ENCODE measurements at regions not wholly inside any gene's neighbourhood (a gene's known extent, or its start where the extent isn't known, plus 50 kb on each side); places are given as distances from the start of the nearest gene placed in this dataset.

GRCh38 chr4:79650794-79651431, 242.9 kb upstream of the GK2 start:
- Histone ChIP-seq H3K4me1 (ENCODE audit: control insufficient read depth in 2 of 2, insufficient read depth in 2 of 2, low read length in 2 of 2) (no peaks in the 10 kb centered on the region), H3K27me3 (ENCODE audit: control insufficient read depth in 2 of 2, insufficient read depth in 1 of 2, low read length in 1 of 2) (no peaks in the 10 kb centered on the region), H3K9me3 (ENCODE audit: control insufficient read depth in 2 of 2, insufficient read depth in 1 of 2, low read length in 1 of 2) (no peaks in the 10 kb centered on the region), H3K4me3 (ENCODE audit: low read length in 2 of 2) (no peak overlapping the region), H3K36me3 (ENCODE audit: control insufficient read depth in 2 of 2, insufficient read depth in 2 of 2, low read length in 1 of 2) (no peaks in the 10 kb centered on the region), H3K27ac (ENCODE audit: low read depth in 1 of 2, low read length in 1 of 2) (no peak overlapping the region)
- 93% methylated on average over 3 of the region's 3 CpGs for WGBS
- no peak for DNase-seq (ENCODE audit: low read depth in 6 of 9, low spot score in 9 of 9)

GRCh38 chr4:79650217-79650616, 242.2 kb upstream of the GK2 start:
- Histone ChIP-seq H3K36me3 (ENCODE audit: control insufficient read depth in 2 of 2, insufficient read depth in 2 of 2, low read length in 1 of 2) (no peaks in the 10 kb centered on the region), H3K27ac (ENCODE audit: low read depth in 1 of 2, low read length in 1 of 2) (no peak overlapping the region), H3K4me1 (ENCODE audit: control insufficient read depth in 2 of 2, insufficient read depth in 2 of 2, low read length in 2 of 2) (no peaks in the 10 kb centered on the region), H3K27me3 (ENCODE audit: control insufficient read depth in 2 of 2, insufficient read depth in 1 of 2, low read length in 1 of 2) (no peaks in the 10 kb centered on the region), H3K9me3 (ENCODE audit: control insufficient read depth in 2 of 2, insufficient read depth in 1 of 2, low read length in 1 of 2) (no peaks in the 10 kb centered on the region), H3K4me3 (ENCODE audit: low read length in 2 of 2) (no peak overlapping the region)
- 96% methylated on average over 2 of the region's 2 CpGs for WGBS
- DNase-seq (ENCODE audit: low read depth in 6 of 9, low spot score in 9 of 9), result no peak

- Histone ChIP-seq H3K4me1 (ENCODE audit: control insufficient read depth in 2 of 2, insufficient read depth in 2 of 2, low read length in 2 of 2) (no peaks in the 10 kb centered on the region), H3K9me3 (ENCODE audit: control insufficient read depth in 2 of 2, insufficient read depth in 1 of 2, low read length in 1 of 2) (no peaks in the 10 kb centered on the region), H3K27ac (ENCODE audit: low read depth in 1 of 2, low read length in 1 of 2) (no peak overlapping the region), H3K4me3 (ENCODE audit: low read length in 2 of 2) (no peak overlapping the region), H3K27me3 (ENCODE audit: control insufficient read depth in 2 of 2, insufficient read depth in 1 of 2, low read length in 1 of 2) (no peaks in the 10 kb centered on the region), H3K36me3 (ENCODE audit: control insufficient read depth in 2 of 2, insufficient read depth in 2 of 2, low read length in 1 of 2) (no peaks in the 10 kb centered on the region)
- WGBS, result 82% methylated on average over 2 of the region's 2 CpGs
- DNase-seq (ENCODE audit: low read depth in 6 of 9, low spot score in 9 of 9), result no peak
These were observed 237.9 kb upstream of the GK2 start for GRCh38 chr4:79645942-79646341.

- H3K36me3 ChIP-seq (ENCODE audit: control insufficient read depth in 2 of 2, insufficient read depth in 2 of 2, low read length in 1 of 2), result no peaks in the 10 kb centered on the region
- WGBS, result 96% methylated on average over 1 of the region's 1 CpG
These were observed 230.7 kb upstream of the GK2 start for GRCh38 chr4:79638735-79639134.

GRCh38 chr4:79636991-79637390, 229.0 kb upstream of the GK2 start:
- no peaks in the 10 kb centered on the region for H3K9me3 ChIP-seq (ENCODE audit: control insufficient read depth in 2 of 2, insufficient read depth in 1 of 2, low read length in 1 of 2)
- no peaks in the 10 kb centered on the region for H3K27me3 ChIP-seq (ENCODE audit: control insufficient read depth in 2 of 2, insufficient read depth in 1 of 2, low read length in 1 of 2)
- H3K27ac ChIP-seq (ENCODE audit: low read depth in 1 of 2, low read length in 1 of 2), result no peak overlapping the region
- no peaks in the 10 kb centered on the region for H3K36me3 ChIP-seq (ENCODE audit: control insufficient read depth in 2 of 2, insufficient read depth in 2 of 2, low read length in 1 of 2)
- H3K4me3 ChIP-seq (ENCODE audit: low read length in 2 of 2), result no peak overlapping the region
- H3K4me1 ChIP-seq (ENCODE audit: control insufficient read depth in 2 of 2, insufficient read depth in 2 of 2, low read length in 2 of 2), result no peaks in the 10 kb centered on the region
- no peak for DNase-seq (ENCODE audit: low read depth in 6 of 9, low spot score in 9 of 9)
- 95% methylated on average over 1 of the region's 1 CpG for WGBS

More at GRCh38 chr4:79638735-79639134, 230.7 kb upstream of the GK2 start:
- Histone ChIP-seq H3K27me3 (ENCODE audit: control insufficient read depth in 2 of 2, insufficient read depth in 1 of 2, low read length in 1 of 2) (no peaks in the 10 kb centered on the region), H3K4me3 (ENCODE audit: low read length in 2 of 2) (no peak overlapping the region), H3K4me1 (ENCODE audit: control insufficient read depth in 2 of 2, insufficient read depth in 2 of 2, low read length in 2 of 2) (no peaks in the 10 kb centered on the region), H3K9me3 (ENCODE audit: control insufficient read depth in 2 of 2, insufficient read depth in 1 of 2, low read length in 1 of 2) (no peaks in the 10 kb centered on the region), H3K27ac (ENCODE audit: low read depth in 1 of 2, low read length in 1 of 2) (no peak overlapping the region)
- peak in 1 of 9 donors; percentile 9 for DNase-seq (ENCODE audit: low read depth in 6 of 9, low spot score in 9 of 9)

GRCh38 chr4:79634111-79634510, 226.1 kb upstream of the GK2 start:
- H3K27ac ChIP-seq (ENCODE audit: low read depth in 1 of 2, low read length in 1 of 2), result no peak overlapping the region
- no peak overlapping the region for H3K4me3 ChIP-seq (ENCODE audit: low read length in 2 of 2)
- H3K4me1 ChIP-seq (ENCODE audit: control insufficient read depth in 2 of 2, insufficient read depth in 2 of 2, low read length in 2 of 2), result no peaks in the 10 kb centered on the region
- 97% methylated on average over 9 of the region's 9 CpGs for WGBS
- H3K27me3 ChIP-seq (ENCODE audit: control insufficient read depth in 2 of 2, insufficient read depth in 1 of 2, low read length in 1 of 2), result no peaks in the 10 kb centered on the region
- no peak for DNase-seq (ENCODE audit: low read depth in 6 of 9, low spot score in 9 of 9)
- no peaks in the 10 kb centered on the region for H3K36me3 ChIP-seq (ENCODE audit: control insufficient read depth in 2 of 2, insufficient read depth in 2 of 2, low read length in 1 of 2)
- no peaks in the 10 kb centered on the region for H3K9me3 ChIP-seq (ENCODE audit: control insufficient read depth in 2 of 2, insufficient read depth in 1 of 2, low read length in 1 of 2)

GRCh38 chr4:79632114-79632513, 224.1 kb upstream of the GK2 start:
- no peaks in the 10 kb centered on the region for H3K9me3 ChIP-seq (ENCODE audit: control insufficient read depth in 2 of 2, insufficient read depth in 1 of 2, low read length in 1 of 2)
- no peak for DNase-seq (ENCODE audit: low read depth in 6 of 9, low spot score in 9 of 9)
- no peaks in the 10 kb centered on the region for H3K4me1 ChIP-seq (ENCODE audit: control insufficient read depth in 2 of 2, insufficient read depth in 2 of 2, low read length in 2 of 2)
- no peaks in the 10 kb centered on the region for H3K36me3 ChIP-seq (ENCODE audit: control insufficient read depth in 2 of 2, insufficient read depth in 2 of 2, low read length in 1 of 2)
- WGBS, result 99% methylated on average over 3 of the region's 3 CpGs
- H3K27me3 ChIP-seq (ENCODE audit: control insufficient read depth in 2 of 2, insufficient read depth in 1 of 2, low read length in 1 of 2), result no peaks in the 10 kb centered on the region
- no peak overlapping the region for H3K27ac ChIP-seq (ENCODE audit: low read depth in 1 of 2, low read length in 1 of 2)
- H3K4me3 ChIP-seq (ENCODE audit: low read length in 2 of 2), result no peak overlapping the region

GRCh38 chr4:79626611-79627010, 218.6 kb upstream of the GK2 start:
- Histone ChIP-seq H3K27me3 (ENCODE audit: control insufficient read depth in 2 of 2, insufficient read depth in 1 of 2, low read length in 1 of 2) (no peaks in the 10 kb centered on the region), H3K36me3 (ENCODE audit: control insufficient read depth in 2 of 2, insufficient read depth in 2 of 2, low read length in 1 of 2) (no peaks in the 10 kb centered on the region), H3K9me3 (ENCODE audit: control insufficient read depth in 2 of 2, insufficient read depth in 1 of 2, low read length in 1 of 2) (no peaks in the 10 kb centered on the region), H3K4me1 (ENCODE audit: control insufficient read depth in 2 of 2, insufficient read depth in 2 of 2, low read length in 2 of 2) (no peaks in the 10 kb centered on the region), H3K27ac (ENCODE audit: low read depth in 1 of 2, low read length in 1 of 2) (no peak overlapping the region), H3K4me3 (ENCODE audit: low read length in 2 of 2) (no peak overlapping the region)
- no peak for DNase-seq (ENCODE audit: low read depth in 6 of 9, low spot score in 9 of 9)
- WGBS, result 94% methylated on average over 2 of the region's 2 CpGs

GRCh38 chr4:79626101-79626500, 218.1 kb upstream of the GK2 start:
- Histone ChIP-seq H3K4me3 (ENCODE audit: low read length in 2 of 2) (no peak overlapping the region), H3K36me3 (ENCODE audit: control insufficient read depth in 2 of 2, insufficient read depth in 2 of 2, low read length in 1 of 2) (no peaks in the 10 kb centered on the region), H3K27me3 (ENCODE audit: control insufficient read depth in 2 of 2, insufficient read depth in 1 of 2, low read length in 1 of 2) (no peaks in the 10 kb centered on the region), H3K9me3 (ENCODE audit: control insufficient read depth in 2 of 2, insufficient read depth in 1 of 2, low read length in 1 of 2) (no peaks in the 10 kb centered on the region), H3K27ac (ENCODE audit: low read depth in 1 of 2, low read length in 1 of 2) (no peak overlapping the region), H3K4me1 (ENCODE audit: control insufficient read depth in 2 of 2, insufficient read depth in 2 of 2, low read length in 2 of 2) (no peaks in the 10 kb centered on the region)
- 72% methylated on average over 5 of the region's 5 CpGs for WGBS
- DNase-seq (ENCODE audit: low read depth in 6 of 9, low spot score in 9 of 9), result no peak

GRCh38 chr4:79625361-79625760, 217.3 kb upstream of the GK2 start:
- DNase-seq (ENCODE audit: low read depth in 6 of 9, low spot score in 9 of 9), result no peak
- Histone ChIP-seq H3K4me3 (ENCODE audit: low read length in 2 of 2) (no peak overlapping the region), H3K27ac (ENCODE audit: low read depth in 1 of 2, low read length in 1 of 2) (no peak overlapping the region), H3K4me1 (ENCODE audit: control insufficient read depth in 2 of 2, insufficient read depth in 2 of 2, low read length in 2 of 2) (no peaks in the 10 kb centered on the region), H3K36me3 (ENCODE audit: control insufficient read depth in 2 of 2, insufficient read depth in 2 of 2, low read length in 1 of 2) (no peaks in the 10 kb centered on the region), H3K9me3 (ENCODE audit: control insufficient read depth in 2 of 2, insufficient read depth in 1 of 2, low read length in 1 of 2) (no peaks in the 10 kb centered on the region), H3K27me3 (ENCODE audit: control insufficient read depth in 2 of 2, insufficient read depth in 1 of 2, low read length in 1 of 2) (no peaks in the 10 kb centered on the region)
- 92% methylated on average over 2 of the region's 2 CpGs for WGBS
